ENCODE measurements at regions not wholly inside any gene's neighbourhood (a gene's known extent, or its start where the extent isn't known, plus 50 kb on each side); places are given as distances from the start of the nearest gene placed in this dataset.
"Not testable (repeated sequence)": the region's sequence is repeated elsewhere in the genome, so short reads cannot be mapped to it uniquely, and the experiment has no call there.

DNA sequence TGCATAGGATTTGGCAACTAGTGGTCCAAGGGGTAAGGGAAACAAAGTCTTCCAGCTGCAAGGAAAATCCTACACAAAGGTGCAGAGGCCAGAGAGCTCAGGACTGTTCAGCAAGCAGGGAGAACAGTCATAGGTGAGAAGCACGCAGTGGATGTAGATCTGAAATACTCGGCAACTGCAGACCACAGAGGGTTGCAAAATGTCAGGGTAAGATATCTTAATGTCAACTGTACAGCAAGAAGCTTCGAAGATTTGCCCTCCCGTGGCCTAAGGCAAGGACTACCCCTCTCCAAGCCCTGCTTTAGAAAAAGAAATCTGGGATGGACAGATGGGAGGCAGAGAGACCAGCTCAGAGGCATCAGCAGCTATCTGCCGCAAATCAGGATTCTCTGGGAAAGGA is 153.4 kb upstream of the IRF2BP2 start:
- DNase-seq (ENCODE audit: low read depth): no peak

- not testable (repeated sequence) for DNase-seq (ENCODE audit: low read depth)
These were observed 152.1 kb upstream of the IRF2BP2 start for GRCh38 chr1:234762127-234762526.

- DNase-seq (ENCODE audit: low read depth): no peak
These were observed 150.3 kb upstream of the IRF2BP2 start for GRCh38 chr1:234760303-234760723.

DNA sequence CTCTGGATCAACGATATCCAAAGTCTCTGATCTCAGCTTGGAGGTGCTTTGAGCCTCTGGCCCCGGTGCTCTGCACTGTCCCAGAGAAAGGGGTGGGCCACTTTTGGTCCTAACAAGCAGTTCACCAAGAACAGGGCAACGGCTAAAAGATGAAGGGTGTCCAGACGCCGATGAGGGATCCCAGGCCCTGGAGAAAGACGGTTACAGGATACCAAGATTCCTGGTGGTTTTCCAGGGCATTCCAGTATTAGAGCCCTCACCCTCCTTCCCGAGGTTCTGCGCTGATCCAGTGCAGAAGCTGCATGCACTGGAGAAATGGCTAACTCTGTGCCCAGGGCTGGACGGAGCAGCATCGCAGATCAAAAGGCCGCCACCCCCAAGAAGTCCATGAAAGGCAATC is 149.9 kb upstream of the IRF2BP2 start:
- DNase-seq (ENCODE audit: low read depth): no peak

DNA sequence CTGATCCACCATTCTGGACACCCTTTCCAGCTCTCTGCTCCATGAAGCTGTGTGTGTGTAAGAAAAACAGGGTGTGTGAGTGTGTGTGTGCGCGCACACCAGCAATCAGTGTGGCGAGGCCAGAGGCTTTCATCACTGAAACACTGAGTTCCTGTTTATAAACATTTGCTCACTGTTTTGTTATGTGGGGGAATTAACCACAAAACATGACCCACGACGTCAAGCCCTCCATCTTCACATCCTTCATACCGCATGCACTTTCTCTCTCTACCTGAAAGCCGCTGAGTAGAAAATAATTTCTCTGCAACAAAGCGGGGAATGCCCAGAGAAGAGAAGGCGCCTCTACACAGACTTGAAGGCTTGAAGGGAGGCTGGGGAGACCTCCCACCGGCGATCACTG is 148.9 kb upstream of the IRF2BP2 start:
- DNase-seq (ENCODE audit: low read depth): no peak

DNA sequence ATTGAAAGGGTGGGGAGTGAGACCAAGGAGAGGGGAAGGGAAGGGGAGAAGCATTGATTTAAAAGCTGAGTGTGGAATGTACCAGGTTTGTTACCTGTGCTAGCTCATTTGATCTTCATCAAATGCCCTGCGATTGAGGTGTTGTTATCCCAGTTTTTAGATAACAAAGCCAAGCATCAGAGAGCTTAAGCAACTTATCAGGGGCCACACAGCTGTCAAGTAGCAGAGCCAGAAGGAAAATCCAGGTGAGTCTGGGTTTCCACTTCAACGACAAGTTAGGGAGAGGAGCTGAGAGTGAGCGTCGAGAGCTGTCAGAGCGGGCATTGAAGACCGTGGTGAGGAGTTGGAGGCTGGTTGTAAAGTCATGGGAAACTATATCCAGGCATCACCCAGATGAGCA is 146.9 kb upstream of the IRF2BP2 start:
- DNase-seq (ENCODE audit: low read depth): no peak

GRCh38 chr1:234756066-234756774 is 146.2 kb upstream of the IRF2BP2 start:
- no peak for DNase-seq (ENCODE audit: low read depth)

DNA sequence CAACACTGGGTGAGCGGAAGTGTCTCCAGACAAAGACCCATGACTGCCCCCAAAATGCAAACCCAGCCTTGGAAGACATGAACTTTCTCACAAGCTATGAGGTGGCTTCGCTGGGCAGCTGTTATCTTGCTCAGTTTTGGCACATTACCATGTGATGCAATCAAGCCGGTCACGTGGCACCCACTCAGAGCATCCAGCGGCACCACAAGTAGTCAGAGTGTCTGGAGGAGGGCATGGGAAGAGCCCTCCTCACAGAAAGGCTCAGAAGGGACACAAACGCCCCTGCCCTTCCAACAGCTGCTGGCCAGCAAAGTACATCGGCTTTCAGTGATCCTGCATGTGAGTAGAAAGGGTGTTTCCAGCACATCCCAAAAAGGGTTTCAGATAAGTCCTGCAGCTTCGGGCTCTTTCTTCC is 145.5 kb upstream of the IRF2BP2 start:
- peak; percentile 90 for DNase-seq (ENCODE audit: low read depth)

DNA sequence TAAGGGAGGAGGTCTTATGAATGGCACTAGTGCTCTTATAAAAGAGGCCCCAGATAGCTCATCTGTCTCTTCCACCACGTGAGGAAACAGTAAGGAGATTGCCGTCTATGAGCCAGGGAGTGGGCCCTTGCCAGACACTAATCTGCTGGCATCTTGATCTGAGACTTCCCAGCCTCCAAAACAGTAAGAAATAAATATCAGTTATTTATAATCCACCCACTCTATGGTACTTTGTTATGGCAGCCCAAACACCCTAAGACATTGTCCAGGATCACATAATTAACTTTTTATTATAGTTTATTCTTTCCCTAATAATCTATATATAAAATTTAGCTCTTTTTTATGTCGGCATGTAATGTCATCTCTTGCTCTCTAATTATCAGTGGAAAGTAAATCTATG is 144.0 kb upstream of the IRF2BP2 start:
- DNase-seq (ENCODE audit: low read depth): no peak

- no peak for DNase-seq (ENCODE audit: low read depth)
These were observed 142.9 kb upstream of the IRF2BP2 start for GRCh38 chr1:234752927-234753326.

DNA sequence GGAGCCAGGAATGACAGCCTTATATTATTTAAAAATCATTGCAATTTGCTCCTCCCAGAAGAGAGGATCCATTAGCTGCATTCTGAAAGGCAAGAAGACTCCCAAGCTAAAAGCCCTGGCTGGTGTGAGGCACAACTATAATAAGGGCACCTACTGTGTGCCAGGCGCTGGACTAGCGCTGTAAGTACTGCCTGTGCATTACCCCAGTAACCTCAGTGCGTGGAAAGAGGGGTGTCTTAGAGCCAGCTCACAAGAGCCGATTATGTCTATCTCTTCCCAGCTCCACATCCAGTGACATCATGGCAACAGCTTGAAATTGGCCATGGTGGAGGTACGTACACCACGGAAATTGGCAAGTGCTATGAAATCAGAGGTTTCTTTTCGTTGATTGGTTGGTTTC is 141.7 kb upstream of the IRF2BP2 start:
- DNase-seq (ENCODE audit: low read depth): no peak

DNA sequence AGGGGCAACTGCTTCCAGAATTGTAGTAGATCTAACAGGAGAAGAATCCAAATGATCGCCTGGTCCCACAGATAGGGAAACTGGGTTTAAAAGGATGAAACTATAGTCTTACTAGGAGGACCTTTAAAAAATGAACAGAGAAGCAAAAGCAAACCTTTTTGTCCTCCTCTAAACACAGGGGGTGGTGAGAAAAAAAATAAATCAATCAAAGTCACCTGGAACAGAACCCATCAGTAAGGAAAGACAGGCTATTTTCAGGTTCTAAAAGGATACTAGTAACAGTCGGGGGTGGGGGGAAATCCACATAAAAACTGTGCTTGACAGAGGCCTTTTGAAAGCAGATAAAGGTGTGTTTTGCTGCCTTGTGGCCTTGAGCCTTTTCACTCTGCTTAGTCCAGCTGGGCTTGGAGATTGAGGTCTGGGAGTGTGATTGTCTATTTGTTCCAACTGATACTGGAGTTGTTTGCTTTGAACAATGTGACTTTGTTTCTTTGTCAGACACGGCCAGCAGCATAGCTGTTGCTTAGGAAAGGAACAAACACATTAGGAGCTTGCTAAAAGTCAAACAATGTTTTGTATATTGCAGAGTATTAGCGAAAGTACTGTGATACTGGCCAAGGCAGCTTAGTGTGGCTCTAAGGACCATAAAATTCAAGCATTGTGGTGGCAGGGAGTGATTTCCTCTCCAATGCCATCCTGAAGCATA is 141.1 kb upstream of the IRF2BP2 start:
- DNase-seq (ENCODE audit: low read depth): no peak

- DNase-seq (ENCODE audit: low read depth): no peak
These were observed 138.7 kb upstream of the IRF2BP2 start for GRCh38 chr1:234748713-234749112.

DNA sequence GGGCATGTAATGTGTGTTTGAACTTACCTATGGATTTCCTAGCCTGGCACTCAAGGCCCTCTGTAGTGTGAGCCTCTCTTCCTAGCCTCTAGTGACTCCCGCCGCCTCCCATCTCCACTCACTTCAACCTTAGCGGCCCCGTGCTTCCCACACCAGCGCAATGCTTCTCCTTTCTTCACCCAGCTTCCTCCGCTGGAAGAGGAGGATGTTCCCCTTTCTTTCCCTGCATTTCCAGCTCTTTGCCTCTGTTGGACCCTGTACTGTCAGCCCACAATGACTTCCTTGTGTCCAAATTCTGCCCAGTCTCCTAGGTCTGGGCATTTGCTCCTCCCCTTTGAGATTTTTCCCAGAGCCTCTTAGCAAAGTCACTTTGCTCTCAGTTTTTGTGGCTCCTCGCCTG is 138.1 kb upstream of the IRF2BP2 start:
- no peak for DNase-seq (ENCODE audit: low read depth)

DNA sequence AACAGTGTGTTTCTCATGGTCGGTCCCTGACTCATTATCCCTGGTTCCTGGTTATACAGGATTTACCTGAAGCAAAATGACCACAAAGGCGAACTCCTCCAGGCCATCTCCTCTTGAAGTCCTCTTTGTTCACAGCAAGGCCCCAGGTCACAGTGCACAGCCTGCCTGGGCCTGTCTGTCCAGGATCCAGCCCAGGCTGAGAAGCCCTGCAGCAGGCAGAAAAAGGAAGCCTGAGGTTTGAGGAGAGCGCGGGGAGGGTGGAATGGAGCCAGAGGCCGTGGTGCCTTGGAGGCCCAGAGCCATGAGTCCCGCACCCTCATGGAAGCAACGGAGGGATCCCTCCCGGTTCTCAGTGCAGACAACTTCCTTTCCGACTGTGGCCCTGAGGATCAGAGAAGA is 136.8 kb upstream of the IRF2BP2 start:
- no peak for DNase-seq (ENCODE audit: low read depth)

GRCh38 chr1:234745844-234746797 is 136.1 kb upstream of the IRF2BP2 start:
- peak; percentile 83 for DNase-seq (ENCODE audit: low read depth)

GRCh38 chr1:234745276-234745675 is 135.3 kb upstream of the IRF2BP2 start:
- no peak for DNase-seq (ENCODE audit: low read depth)

DNA sequence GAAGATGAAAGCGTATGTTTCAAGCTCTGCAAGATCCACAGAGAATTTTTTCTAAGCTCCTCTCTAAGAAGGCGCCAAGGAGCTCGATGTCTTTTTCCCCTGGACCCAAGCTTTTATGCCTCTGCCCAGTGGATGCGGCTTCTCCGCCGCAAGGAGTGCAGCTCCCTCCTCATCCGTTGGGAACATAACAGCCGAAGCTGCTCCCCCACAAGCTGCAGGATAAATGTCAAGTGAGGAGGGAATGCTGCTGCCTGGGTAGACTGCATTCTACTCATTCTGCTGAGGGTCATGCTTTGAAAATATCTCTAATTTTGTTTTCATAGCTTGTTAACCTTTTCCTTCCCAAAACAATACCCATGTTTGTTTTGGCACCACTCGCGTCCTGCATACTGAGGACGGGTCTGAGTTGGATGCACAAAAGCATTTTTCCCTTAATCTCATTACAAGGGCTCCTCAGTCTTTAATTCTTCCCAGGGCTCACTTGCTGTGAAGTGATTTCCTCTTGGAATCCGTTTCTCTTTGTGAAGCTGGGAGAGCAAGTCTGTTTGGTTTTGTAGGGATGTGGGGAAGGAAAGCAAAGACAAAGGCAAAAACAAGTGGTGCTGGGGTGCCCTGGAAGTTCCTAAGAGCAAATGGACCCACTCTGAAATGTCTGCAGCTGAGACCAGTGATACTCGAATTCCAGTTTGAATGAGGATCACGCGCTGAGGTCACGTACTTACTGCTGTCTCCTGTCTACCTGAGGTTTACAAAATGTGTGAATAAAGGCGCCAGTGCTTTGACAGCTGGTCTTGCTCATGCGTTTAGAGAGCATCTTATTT is 134.0 kb upstream of the IRF2BP2 start:
- DNase-seq (ENCODE audit: low read depth): peak; percentile 78

GRCh38 chr1:234742622-234743021 is 132.6 kb upstream of the IRF2BP2 start:
- DNase-seq (ENCODE audit: low read depth): no peak

GRCh38 chr1:234737967-234738314 is 128.0 kb upstream of the IRF2BP2 start:
- no peak for DNase-seq (ENCODE audit: low read depth)

- no peak for DNase-seq (ENCODE audit: low read depth)
These were observed 125.9 kb upstream of the IRF2BP2 start for GRCh38 chr1:234735916-234736315.

DNA sequence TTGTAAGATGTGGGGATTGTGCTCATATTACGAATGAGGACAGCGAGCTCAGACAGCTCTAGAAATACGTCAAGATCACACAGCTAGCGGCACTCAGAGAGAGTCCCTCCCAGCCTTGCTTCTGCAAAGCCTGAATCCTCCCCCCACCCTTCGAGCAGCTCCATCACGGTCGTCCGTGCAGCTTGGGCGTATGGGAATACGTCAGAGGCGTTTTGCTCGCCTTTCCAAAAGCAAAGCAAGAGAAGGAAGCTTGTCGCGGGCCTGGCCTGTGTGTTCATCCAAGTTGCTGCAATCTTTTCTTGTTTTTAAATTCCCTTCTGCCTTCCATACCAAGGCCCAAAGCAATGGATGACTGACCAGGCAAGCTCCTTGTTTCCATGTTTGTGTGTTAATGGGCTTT is 125.5 kb upstream of the IRF2BP2 start:
- DNase-seq (ENCODE audit: low read depth): no peak

Data from Daoy (cell line).